Endometrium (tissue), 2 donors: ENCODE measurements at regions not wholly inside any gene's neighbourhood (a gene's known extent, or its start where the extent isn't known, plus 50 kb on each side); places are given as distances from the start of the nearest gene placed in this dataset.
"Not testable (repeated sequence)": the region's sequence is repeated elsewhere in the genome, so short reads cannot be mapped to it uniquely, and the experiment has no call there.

Source experiments
- FAIRE-seq: peaks from 2 replicates; lab custom pipeline; 2012; peaks lifted over from hg19 to GRCh38; lab: Jason Lieb, UNC
- donor health status: control.
- donor health status: control.

DNA sequence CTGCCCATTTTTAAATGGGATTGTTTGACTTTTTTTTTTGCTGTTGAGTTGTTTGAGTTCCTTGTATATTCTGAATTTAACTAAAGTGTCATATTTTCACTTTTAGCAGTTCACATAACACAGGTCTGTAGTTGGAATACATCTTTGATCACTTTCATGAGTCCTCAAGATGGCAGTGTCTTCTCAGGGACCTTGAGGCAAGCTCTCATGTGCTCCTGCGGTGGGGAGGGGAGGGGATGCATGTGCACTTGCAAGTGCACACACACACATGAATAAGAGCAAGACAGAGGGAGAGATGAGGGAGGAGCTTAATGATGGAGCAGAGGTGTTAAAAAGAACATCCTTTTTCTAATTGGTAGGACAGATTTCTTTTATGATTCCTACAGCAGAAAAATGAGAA is 291.4 kb upstream of the OR4E1 start:
- no peak for FAIRE-seq

GRCh38 chr14:21964180-21964579 is 290.6 kb upstream of the OR4E1 start:
- no peak for FAIRE-seq

DNA sequence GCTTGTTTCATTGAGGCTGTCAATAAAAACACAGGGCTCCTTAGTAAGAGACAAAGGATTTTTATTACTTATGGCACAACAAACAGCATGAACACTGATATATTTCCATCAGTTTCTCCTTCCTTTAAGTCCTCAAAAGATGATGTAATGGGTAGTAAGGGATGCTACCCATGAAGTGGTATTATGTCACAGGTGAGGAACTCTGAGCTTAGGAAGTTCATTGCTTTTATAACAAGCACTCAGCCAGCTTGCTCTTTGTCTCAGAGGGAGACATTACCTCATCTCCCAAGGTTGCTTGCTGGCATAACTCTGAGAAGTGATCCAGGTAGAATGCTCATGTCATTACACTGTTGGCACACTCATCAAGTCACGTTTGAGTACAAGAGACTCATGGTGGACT is 287.0 kb upstream of the OR4E1 start:
- FAIRE-seq, result no peak

GRCh38 chr14:21941885-21942284 is 268.3 kb upstream of the OR4E1 start:
- FAIRE-seq, result no peak

DNA sequence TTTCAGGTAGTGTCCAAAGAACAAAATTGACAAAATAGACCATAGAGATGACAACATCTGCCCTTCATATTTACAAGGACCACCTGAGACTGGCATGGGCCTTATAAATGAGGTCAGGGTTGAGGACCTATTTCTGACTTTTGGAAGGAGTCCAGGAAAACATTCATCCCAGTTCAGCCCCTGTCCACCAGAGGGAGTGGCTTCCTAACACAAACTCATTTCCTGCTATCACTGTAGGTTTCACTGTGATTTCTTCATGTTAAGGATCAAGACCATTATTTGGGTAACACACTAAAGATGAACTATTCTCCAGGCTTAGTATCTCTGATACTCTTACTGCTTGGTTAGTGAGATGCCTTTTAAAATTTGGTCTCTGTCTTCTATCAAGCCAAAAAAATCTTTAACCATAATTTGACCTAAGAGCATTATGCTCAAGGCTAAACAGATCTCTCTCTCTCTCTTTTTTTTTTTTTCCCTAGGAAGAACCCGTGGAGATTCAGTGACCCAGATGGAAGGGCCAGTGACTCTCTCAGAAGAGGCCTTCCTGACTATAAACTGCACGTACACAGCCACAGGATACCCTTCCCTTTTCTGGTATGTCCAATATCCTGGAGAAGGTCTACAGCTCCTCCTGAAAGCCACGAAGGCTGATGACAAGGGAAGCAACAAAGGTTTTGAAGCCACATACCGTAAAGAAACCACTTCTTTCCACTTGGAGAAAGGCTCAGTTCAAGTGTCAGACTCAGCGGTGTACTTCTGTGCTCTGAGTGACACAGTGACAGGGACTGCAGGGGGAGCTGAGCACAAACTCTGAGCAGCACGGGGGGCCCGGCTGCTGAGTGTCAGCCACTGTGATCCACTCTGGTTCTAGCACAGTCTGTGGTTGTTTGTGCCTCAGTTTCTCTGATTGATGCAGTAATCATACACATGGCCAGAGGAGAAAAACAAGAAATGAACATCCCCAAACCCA is 267.6 kb upstream of the OR4E1 start:
- no peak for FAIRE-seq

- no peak for FAIRE-seq
These were observed 266.2 kb upstream of the OR4E1 start for GRCh38 chr14:21939836-21940235.

DNA sequence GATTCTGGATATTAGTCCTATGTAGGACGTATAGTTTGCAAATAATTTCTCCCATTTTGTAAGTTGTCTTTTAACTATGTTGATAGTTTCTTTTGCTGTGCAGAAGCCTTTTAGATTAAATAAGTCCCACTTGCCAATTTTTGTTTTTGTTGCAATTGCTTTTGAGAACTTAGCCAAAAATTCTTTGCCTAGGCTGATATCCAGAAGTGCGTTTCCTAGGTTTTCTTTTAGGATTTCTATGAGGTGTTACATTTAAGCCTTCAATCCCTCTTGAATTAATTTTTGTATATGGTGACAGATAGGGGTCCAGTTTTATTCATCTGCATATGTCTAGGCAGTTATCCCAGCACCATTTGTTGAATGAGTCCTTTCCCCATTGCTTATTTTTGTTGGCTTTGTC is 264.4 kb upstream of the OR4E1 start:
- FAIRE-seq, result no peak

GRCh38 chr14:21933681-21934080 is 260.1 kb upstream of the OR4E1 start:
- no peak for FAIRE-seq

- FAIRE-seq, result no peak
These were observed 250.9 kb upstream of the OR4E1 start for GRCh38 chr14:21924479-21924878.

DNA sequence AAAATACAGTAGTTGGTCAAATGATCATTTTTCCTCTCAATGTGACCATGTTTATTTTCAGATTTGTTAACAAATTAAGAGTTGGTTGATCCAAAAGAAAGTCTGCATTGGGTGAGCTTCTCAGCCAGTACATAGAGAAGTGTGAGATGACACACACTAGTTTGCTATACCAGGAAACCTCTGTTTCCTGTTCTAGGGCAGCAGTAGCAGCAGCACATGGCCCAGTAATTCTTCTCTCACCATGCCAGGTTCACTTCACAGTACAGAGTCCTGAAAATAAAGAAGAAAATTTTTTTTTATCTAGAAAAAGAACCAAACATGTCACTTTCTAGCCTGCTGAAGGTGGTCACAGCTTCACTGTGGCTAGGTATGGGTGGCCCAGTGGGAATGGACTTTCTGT is 250.2 kb upstream of the OR4E1 start:
- no peak for FAIRE-seq

- FAIRE-seq, result no peak
These were observed 247.8 kb upstream of the OR4E1 start for GRCh38 chr14:21921453-21921852.

DNA sequence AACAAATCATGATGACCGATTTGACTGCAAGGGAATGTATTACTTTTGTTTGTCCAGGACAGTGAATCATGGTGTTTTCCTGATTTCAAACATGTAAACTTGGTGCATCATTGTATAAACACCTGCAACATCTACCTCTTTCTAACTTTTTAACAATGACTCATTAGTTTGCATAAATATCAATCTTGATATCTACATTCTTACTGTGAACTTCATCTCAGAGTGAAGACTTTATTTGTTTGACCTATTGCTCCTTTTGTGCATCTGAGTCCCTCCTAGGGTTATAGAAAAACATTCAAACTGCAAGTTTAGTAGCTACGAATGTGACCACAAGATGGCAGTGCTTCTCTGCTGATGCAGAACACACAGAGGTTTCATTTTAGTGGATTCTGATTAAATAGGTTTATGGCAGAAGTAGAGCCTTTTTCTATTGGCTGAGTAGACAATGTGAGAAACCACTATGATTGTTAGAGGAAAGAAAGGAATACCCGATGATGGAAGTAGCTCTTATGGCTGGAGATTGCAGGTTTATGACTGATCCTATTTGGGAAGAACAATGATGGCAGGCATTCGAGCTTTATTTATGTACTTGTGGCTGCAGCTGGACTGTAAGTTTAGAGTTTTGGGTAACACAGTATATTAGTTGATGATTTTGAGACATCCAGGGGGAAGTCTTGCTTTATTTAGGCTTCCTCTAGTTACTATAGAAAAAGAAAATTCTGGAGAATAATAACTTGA is 244.2 kb upstream of the OR4E1 start:
- peak; percentile 61 for FAIRE-seq

DNA sequence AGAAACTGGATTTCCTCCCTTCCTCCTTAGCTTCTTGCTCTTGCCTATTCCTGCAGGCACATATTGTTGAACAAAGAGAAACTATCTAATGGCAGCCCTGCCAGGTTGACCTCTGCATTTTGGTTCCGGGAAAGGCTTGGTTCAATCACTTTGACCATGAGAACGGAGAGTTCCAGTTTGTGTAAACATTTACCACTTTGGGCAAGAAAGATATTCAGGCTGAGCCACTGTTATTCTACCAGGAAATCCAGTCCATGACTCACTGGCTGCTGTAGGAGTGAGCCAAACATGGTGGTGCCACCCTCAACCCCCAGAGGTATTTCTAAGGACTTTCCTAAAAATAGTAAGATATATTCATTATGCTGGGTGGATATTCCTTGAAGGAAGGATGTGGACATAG is 242.2 kb upstream of the OR4E1 start:
- no peak for FAIRE-seq

- FAIRE-seq, result no peak
These were observed 240.1 kb upstream of the OR4E1 start for GRCh38 chr14:21913759-21914158.

GRCh38 chr14:21912367-21912766 is 238.7 kb upstream of the OR4E1 start:
- no peak for FAIRE-seq

DNA sequence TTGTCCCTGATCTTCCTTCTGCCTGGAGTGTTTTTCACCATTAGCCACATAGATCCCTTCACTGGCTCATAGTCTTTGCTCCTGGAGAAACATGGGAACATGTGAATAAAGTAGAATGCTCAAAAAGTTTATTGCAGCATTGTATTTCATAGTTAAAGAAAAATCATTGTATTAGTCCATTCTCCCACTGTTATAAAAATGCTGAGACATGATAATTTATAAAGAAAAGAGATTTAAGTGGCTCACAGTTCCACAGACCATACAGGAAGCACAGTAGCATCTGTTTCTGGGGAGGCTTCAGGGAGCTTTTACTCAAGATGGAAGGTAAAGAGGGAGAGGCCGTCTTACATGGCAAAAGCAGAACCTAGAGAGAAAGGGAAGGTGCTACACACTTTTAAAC is 238.3 kb upstream of the OR4E1 start:
- FAIRE-seq, result no peak

- FAIRE-seq, result no peak
These were observed 236.6 kb upstream of the OR4E1 start for GRCh38 chr14:21910260-21910659.

DNA sequence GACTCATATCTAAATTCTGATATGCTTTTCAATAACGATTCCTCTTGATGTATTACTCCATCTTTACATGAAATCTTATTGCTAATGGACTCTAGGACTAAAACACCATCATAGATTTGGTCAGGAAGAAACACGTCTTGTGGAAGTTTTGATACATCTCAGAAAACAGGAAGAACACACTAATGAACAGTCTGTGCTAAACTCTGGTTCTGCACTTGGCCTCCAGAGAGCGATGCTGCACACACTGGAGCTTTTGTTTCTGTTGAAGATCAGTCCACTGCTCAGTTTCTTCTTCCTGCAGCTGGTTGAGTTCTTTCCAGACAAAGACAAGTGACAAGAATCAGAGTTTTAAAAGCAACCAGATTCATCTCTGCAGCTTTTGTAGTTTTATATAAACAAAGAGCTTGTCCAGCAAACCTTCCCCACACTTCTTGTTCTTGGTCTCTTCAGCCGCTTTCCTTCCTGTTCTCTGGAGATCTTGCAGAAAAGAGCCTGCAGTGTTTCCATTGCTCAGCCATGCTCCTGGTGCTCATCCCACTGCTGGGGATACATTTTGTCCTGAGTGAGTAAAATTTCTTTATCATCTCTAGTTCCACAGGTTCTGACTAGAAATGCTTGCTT is 229.1 kb upstream of the OR4E1 start:
- no peak for FAIRE-seq

GRCh38 chr14:21894898-21895194 is 221.2 kb upstream of the OR4E1 start:
- FAIRE-seq, result not testable (repeated sequence)

DNA sequence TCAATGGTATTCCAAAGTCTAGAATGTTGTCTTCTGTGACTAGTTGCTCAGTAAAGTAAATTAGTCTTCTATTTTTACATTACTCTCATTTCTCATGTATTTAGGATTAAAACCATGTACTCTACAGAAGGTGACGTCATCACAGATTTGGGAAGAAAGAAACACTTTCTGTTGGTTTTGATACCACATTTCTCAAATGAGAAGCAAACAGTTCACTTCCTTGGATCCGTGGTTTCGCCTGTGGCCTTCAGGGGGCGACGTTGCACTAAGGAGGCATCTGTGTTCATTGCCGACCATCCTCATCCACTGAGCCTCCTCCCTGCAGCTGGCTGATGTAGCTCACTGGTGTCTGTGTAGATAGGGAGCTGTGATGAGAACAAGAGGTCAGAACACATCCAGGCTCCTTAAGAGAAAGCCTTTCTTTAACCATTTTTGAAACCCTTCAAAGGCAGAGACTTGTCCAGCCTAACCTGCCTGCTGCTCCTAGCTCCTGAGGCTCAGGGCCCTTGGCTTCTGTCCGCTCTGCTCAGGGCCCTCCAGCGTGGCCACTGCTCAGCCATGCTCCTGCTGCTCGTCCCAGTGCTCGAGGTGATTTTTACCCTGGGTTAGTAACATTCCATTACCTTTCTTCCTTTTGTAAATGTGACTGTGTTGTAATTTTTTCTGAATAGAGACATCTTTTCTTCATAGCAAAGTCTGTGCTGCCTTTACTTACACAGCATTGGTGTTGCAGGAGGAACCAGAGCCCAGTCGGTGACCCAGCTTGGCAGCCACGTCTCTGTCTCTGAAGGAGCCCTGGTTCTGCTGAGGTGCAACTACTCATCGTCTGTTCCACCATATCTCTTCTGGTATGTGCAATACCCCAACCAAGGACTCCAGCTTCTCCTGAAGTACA is 220.6 kb upstream of the OR4E1 start:
- no peak for FAIRE-seq

DNA sequence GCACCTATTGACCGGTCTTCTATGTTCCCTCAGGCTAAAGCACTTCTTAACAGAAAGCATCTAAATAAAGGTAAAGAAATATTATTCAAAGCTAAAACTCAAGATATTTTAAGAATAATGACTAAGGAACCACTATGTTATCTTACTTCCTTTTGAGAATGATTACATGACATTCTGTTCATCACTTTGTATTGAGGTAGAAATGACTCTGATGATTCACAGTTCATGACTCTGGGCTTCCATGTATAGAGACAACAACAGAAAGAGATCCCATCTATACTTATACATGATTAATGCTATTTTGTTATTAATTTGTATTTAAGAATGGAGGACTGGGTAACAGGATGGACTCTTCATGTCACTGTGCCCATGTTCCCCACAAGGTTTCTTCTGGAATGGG is 218.3 kb upstream of the OR4E1 start:
- FAIRE-seq, result no peak

DNA sequence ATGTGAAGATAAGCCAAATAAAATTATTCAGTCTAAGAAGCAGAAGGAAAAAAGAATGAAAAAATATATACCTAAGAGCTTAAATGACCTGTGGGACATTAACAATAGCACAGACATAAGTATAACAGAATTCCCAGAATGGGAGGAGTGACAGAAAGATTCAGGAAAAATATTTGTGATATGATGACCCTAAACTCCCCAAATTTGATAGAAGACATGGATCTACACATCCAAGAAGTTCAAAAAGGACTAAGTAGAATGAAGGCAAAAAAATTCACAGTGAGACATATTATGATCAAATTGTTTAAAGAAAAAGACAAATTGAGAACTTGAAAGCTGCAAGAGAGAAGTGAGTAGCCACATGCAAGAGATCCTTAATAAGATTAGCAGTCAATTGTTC is 211.4 kb upstream of the OR4E1 start:
- FAIRE-seq, result no peak
